ENCODE measurements at regions not wholly inside any gene's neighbourhood (a gene's known extent, or its start where the extent isn't known, plus 50 kb on each side); places are given as distances from the start of the nearest gene placed in this dataset.

GRCh38 chr4:160143574-160143973 lies 1040.7 kb downstream of the RAPGEF2 start:
- H3K27ac Mint-ChIP-seq (ENCODE audit: low read depth, unreplicated experiment): peak overlapping the region; percentile 37

GRCh38 chr4:160159457-160159856 lies 1056.6 kb downstream of the RAPGEF2 start:
- H3K4me3 Mint-ChIP-seq (ENCODE audit: unreplicated experiment): no peak overlapping the region
- H3K36me3 Mint-ChIP-seq (ENCODE audit: insufficient read depth, unreplicated experiment): no peaks in the 10 kb centered on the region
- H3K4me1 Mint-ChIP-seq (ENCODE audit: insufficient read depth, unreplicated experiment): no peaks in the 10 kb centered on the region
- ChIA-PET POLR2A (no interaction called here), CTCF (interaction anchor here (0.7 kb wide), 1 partner anchor 16 kb away, joined by 3 read pairs; no protein-coding TSS in a partner anchor)
- no peak overlapping the region for H3K27ac Mint-ChIP-seq (ENCODE audit: low read depth, unreplicated experiment)
- TF ChIP-seq CTCF (IDR thresholded peaks at IDR 0.05; ENCODE audit: unreplicated experiment): no peak
- H3K9me3 Mint-ChIP-seq (ENCODE audit: unreplicated experiment): peaks cover 8% of the 10 kb centered on the region
- no peaks in the 10 kb centered on the region for H3K27me3 Mint-ChIP-seq (ENCODE audit: insufficient read depth, unreplicated experiment)
- DNase-seq (ENCODE audit: unreplicated experiment): no peak
- intact Hi-C loops (cut with micrococcal nuclease): no loop called here
- BruUV-seq (replicated peaks): no TSS peak

More at GRCh38 chr4:160143574-160143973, 1040.7 kb downstream of the RAPGEF2 start:
- no peak for TF ChIP-seq CTCF (IDR thresholded peaks at IDR 0.05; ENCODE audit: unreplicated experiment)
- Mint-ChIP-seq H3K27me3 (ENCODE audit: insufficient read depth, unreplicated experiment) (no peaks in the 10 kb centered on the region), H3K9me3 (ENCODE audit: unreplicated experiment) (no peaks in the 10 kb centered on the region), H3K36me3 (ENCODE audit: insufficient read depth, unreplicated experiment) (no peaks in the 10 kb centered on the region), H3K4me1 (ENCODE audit: insufficient read depth, unreplicated experiment) (peaks cover 5% of the 10 kb centered on the region), H3K4me3 (ENCODE audit: unreplicated experiment) (no peak overlapping the region)
- ChIA-PET POLR2A (interaction anchor here (1.1 kb wide), 1 partner anchor 64 kb away, joined by 4 read pairs; no protein-coding TSS in a partner anchor), CTCF (interaction anchor here (0.6 to 1.2 kb wide), 2 partner anchors 57 to 456 kb away, joined by 3 read pairs; no protein-coding TSS in a partner anchor)
- peak; percentile 32 for DNase-seq (ENCODE audit: unreplicated experiment)
- BruUV-seq (replicated peaks): no TSS peak
- intact Hi-C loops (cut with micrococcal nuclease): no loop called here

GRCh38 chr4:160161026-160161425 lies 1058.1 kb downstream of the RAPGEF2 start:
- BruUV-seq (replicated peaks): no TSS peak
- intact Hi-C loops (cut with micrococcal nuclease): no loop called here
- Mint-ChIP-seq H3K27ac (ENCODE audit: low read depth, unreplicated experiment) (no peak overlapping the region), H3K36me3 (ENCODE audit: insufficient read depth, unreplicated experiment) (no peaks in the 10 kb centered on the region), H3K4me3 (ENCODE audit: unreplicated experiment) (no peak overlapping the region), H3K9me3 (ENCODE audit: unreplicated experiment) (peaks cover 1% of the 10 kb centered on the region), H3K4me1 (ENCODE audit: insufficient read depth, unreplicated experiment) (no peaks in the 10 kb centered on the region), H3K27me3 (ENCODE audit: insufficient read depth, unreplicated experiment) (no peaks in the 10 kb centered on the region)
- no peak for TF ChIP-seq CTCF (IDR thresholded peaks at IDR 0.05; ENCODE audit: unreplicated experiment)
- ChIA-PET CTCF (no interaction called here), POLR2A (no interaction called here)
- DNase-seq (ENCODE audit: unreplicated experiment): no peak

GRCh38 chr4:160175064-160175643 lies 1072.3 kb downstream of the RAPGEF2 start:
- Mint-ChIP-seq H3K9me3 (ENCODE audit: unreplicated experiment) (peaks cover 7% of the 10 kb centered on the region), H3K4me3 (ENCODE audit: unreplicated experiment) (no peak overlapping the region), H3K36me3 (ENCODE audit: insufficient read depth, unreplicated experiment) (no peaks in the 10 kb centered on the region), H3K27me3 (ENCODE audit: insufficient read depth, unreplicated experiment) (no peaks in the 10 kb centered on the region), H3K27ac (ENCODE audit: low read depth, unreplicated experiment) (peak overlapping the region; percentile 13), H3K4me1 (ENCODE audit: insufficient read depth, unreplicated experiment) (peaks cover 14% of the 10 kb centered on the region)
- POLR2A ChIA-PET: interaction anchor here (0.7 kb wide), 1 partner anchor 104 kb away, joined by 3 read pairs; no protein-coding TSS in a partner anchor
- CTCF ChIA-PET: interaction anchor here (0.6 to 0.7 kb wide), 3 partner anchors 16 to 259 kb away, joined by 3 read pairs; no protein-coding TSS in a partner anchor
- DNase-seq (ENCODE audit: unreplicated experiment): peak; percentile 19
- TF ChIP-seq CTCF (IDR thresholded peaks at IDR 0.05; ENCODE audit: unreplicated experiment): peak; percentile 7
- no TSS peak for BruUV-seq (replicated peaks)
- intact Hi-C loops (cut with micrococcal nuclease): loop anchor here (1.0 kb wide), 1 partner anchor 228 kb away; no protein-coding TSS in a partner anchor
